Kidney capillary endothelial cell (primary cell): ENCODE measurements at regions not wholly inside any gene's neighbourhood (a gene's known extent, or its start where the extent isn't known, plus 50 kb on each side); places are given as distances from the start of the nearest gene placed in this dataset.

Source experiments
- DNase-seq: peaks from one replicate; pipeline ENCODE4 v3.0.0-alpha.2; 2018; ENCODE audit warnings: low spot score

DNA sequence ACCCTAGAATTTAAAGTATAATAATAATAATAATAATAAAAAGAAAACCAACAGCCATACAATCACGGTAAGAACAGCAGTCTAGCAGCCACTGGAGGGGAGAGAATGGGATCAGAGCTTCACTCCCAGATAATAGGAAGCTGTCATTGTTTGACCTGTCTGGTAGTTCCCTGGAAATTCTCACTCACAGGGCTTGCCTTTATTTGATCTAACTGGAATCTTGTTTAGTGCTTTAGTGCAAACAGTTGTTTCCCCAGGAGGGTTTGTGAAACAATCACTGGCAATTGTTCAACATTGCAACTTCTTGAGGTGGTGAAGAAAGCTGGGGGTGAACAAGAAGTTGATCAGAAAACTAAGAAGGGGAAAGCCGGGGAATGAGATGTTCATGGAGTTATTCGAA lies 68.7 kb upstream of the PTCSC3 start:
- no peak for DNase-seq

DNA sequence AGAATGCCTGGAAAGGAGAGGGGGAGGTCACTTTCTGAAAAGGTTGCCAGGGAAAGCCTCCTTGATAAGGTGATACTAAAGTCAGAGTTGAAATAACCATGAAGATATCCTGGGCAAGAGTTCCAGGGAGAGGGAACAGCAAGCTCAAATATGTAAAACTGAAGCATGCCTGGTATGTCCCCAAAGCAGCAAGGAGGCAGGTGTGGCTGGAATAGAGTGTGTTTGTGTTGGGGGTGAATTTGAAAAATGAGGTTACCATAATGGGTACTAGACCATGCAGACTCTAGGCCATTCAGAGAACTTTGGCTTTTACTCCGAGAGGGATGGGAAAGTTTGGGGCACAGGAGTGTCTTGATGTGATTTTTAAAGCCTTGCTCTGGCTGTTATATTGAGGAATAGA lies 66.7 kb upstream of the PTCSC3 start:
- no peak for DNase-seq

DNA sequence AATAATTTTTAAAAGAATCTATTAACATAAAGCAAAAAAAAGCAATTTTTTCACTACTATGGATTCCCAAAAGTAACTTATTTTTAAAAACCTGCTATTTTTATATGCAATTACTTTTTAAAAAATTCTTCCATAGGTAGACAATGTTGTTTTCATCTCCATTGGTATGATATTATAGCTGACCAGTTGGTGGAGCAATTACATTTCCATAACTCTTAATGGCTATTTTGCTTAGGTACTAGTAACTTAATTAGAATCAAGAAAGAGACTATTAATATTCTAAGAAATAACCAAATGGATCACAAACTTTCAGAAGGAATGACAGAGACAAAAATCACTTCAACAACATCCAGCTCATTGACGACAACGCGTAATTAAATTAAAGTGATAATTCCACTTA lies 64.7 kb upstream of the PTCSC3 start:
- no peak for DNase-seq

GRCh38 chr14:36238666-36239363 lies 62.3 kb upstream of the PTCSC3 start:
- no peak for DNase-seq

DNA sequence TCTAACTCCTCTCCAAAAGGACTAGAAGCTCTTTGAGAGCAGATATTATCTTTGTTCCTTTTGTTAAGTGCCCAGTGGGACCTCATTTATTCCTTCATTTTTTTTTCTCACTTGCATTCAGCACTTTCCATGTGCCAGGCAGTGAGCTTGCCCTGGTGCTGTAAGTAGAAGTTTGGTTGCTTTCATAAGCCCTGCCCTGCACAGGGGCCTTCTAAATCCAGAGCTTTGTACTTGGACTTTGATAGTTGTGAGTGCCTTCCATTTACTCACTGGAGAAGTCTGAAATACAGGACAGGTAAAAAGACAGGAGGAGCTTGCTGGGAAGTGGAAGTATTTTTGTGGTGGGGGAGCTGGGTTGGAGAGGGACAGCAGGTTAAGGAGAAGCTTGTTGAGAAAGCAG lies 56.7 kb upstream of the PTCSC3 start:
- DNase-seq, result no peak

DNA sequence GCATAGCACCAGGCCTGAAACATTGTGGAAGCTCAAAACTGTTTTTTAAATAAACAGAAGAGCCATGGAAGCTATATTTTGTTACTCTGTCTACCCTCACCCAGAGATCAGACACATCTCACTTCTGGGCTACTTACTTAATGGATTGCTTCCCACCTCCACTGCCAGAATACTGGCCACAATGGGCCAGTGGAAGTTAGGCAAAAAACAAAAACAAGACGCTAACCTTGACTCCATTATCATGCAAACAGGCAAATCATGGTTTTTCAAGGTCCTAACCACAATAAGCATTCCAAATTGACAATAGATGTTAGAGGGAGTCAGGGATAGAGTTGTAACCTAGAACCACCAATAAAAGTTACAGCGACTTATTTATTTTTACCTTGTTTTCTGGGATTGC lies 52.7 kb upstream of the PTCSC3 start:
- no peak for DNase-seq

DNA sequence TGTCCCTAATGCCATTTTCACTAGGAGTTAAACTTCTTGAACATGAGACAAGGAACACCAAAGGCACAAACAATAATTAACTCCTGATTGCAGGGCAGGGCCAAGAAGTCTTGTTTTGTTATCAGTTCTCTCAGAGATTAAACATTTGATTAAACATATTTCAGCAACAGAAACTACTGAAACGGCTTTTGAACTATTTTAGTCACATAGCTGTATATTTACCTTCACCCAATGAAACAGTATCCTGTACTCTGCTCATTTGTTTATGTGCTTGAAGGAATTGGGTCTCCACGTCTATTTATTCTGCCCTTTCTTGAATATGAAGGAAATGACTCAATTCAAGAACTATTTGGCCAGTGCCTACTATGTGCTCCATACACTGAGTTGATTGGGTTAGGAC lies 51.3 kb upstream of the PTCSC3 start:
- peak; percentile 18 for DNase-seq

DNA sequence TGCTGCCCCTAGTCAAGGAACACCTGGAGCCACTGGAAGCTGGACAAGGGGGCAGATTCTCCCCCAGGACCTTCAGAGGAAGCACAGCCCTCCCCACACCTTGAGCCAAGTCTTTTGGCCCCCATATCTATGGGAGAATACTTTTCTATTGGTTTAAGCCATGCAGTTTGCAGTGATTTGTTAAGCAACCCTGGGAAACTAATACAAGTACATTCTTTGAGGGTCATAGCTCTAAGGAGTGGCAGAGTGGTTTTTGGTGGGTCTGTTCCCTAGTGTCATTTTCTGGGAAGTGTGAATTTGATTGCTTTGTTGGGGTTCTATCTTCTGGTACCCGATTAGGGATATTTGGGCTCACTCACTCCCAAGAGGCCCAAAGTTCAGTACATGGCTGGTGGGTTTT lies 50.8 kb upstream of the PTCSC3 start:
- DNase-seq, result no peak
